ENCODE measurements at regions not wholly inside any gene's neighbourhood (a gene's known extent, or its start where the extent isn't known, plus 50 kb on each side); places are given as distances from the start of the nearest gene placed in this dataset.
"Not testable (repeated sequence)": the region's sequence is repeated elsewhere in the genome, so short reads cannot be mapped to it uniquely, and the experiment has no call there.

DNA sequence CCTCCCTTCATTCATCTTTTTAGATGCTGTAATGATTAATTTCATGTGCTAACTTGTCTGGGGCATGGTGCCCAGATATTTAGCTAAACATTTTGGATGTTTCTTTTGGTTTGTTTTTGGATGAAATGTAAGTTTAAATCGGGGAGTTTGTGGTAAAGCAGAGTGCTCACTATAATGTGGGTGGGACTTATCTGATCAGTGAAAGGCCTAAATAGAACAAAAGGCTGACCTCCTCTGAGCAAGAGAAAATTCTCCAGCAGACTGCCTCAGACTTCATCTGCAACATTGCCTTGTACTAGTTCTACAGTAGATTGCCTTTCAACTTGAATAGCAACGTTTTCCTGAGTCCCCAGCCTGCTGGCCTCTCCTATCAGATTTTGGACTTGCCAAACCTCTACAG, 183.6 kb downstream of the S1PR1 start:
- DNase-seq (ENCODE audit: low spot score) = no peak

DNA sequence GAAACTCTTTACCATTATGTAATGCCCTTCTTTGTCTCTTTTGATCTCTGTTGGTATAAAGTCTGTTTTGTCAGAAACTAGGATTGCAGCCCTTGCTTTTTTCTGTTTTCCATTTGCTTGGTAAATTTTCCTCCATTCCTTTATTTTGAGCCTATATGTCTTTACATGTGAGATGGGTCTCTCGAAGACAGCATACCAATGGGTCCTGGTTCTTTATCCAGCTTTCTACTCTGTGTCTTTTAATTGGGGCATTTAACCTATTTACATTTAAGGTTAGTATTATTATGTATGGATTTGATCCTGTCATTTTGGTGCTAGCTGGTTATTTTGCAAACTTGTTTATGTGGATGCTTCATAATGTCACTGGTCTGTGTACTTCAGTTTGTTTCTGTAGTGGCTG, 191.3 kb downstream of the S1PR1 start:
- DNase-seq (ENCODE audit: low spot score) = not testable (repeated sequence)

DNA sequence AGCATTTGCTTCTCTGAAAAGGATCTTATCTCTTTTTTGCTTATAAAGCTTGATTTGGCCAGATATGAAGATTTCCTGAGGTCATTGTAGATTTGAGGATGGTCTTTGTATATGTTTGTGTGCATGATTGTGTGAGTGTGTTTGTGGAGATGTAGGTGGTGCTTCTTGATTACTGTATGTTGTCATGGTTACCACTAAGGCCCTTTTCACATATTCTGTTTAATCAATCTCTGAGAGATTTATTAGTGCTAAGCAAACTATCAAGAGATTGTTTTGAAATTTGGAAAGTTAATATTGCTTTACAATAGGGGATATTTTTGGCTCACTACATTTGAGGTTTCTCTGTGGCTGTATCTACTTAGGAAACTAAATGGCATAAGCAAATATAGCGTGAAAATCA, 191.7 kb downstream of the S1PR1 start:
- DNase-seq (ENCODE audit: low spot score) = no peak

DNA sequence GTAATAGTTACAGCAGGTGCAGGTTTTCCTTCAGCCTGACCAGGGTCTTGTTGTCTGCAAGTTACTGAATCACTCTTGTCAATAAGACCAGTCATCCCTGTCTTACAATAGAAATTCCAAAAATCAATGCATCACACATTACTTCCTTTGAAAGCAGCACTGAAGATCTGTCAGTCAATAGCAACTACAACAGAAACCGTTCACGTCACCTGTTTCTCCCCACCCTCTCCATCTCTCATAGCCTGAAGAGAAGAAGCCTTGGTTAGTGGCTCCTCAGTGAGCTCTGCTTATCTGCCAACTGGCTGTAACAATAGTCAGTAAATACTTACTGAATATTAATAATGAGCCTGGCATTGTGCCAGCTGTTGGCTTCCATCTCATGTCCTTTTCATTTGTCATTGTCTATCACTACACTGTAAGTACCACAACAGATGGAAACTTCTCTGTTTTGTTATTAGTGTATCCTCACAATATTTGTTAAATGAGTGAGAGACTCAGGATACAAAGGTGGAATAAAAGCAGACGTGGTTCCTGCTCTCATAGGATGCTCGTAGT, 195.2 kb downstream of the S1PR1 start:
- DNase-seq (ENCODE audit: low spot score) = no peak

DNA sequence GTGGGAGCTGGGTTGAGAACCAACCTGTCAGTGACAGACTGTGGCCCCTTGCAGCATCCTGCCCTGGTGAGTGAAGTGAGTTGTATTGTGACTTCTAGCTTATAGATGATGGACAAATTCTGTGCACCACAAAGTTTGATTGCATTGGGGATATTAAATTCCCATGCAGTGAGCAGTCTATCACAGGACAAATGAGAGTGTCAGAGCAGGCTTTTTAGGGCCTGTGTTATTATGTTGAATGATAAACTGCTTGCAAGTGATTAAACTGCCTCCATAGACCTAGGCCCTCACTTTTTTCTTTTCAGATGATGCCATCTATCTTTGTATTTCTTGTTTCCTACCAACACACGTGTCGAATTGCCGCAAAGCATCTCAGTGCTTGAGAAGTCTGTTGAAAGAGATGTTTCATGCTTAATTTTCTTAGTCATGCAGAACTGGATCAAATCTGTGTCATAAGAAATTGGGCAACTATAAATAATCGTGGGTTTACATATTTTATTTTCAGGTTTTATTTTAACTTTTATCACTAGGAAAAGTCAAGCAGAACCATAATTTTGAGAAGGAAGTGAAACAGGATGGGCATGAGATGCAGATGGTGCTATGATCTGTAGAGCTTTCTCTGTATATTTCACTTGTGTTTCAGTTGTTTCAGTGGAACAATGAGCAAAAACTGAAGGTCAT, 199.2 kb downstream of the S1PR1 start:
- DNase-seq (ENCODE audit: low spot score) = no peak

DNA sequence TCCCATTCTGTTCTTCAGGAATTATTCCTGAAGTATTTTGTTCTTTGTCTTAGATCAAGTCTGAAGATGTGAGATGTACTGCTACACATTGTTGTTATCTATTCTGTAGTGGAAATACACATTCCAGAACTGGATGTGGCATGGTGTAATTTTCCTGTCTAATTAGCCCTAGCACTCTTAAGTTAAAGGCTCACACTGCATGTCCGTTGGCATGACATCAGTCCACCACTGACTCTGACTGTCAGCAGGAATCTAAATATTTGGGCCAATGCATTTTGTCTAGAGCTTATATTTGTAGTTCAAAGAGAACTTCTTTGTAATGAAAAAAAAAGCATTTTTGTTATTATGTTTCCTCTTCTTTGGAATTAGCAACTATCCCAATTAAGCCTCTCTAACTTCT, 201.0 kb downstream of the S1PR1 start:
- no peak for DNase-seq (ENCODE audit: low spot score)

DNA sequence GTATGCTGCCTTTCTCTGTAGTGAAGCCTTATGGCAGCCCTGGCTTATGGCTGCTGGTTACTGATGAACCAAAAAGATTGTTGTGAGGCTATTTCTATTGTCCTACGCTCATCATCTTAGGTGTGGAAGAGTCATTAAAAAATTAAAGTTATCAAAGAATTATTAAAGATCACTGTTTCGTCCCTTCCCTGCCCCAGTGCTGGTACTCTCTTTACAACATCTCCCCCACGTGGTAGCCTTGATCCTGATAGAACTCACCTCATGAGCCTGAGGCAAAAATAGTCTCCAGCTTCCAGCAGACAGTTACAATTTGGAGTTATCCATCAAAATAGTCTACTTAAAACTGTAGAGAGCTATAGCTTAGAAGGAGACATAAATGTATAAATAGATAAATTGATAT, 201.5 kb downstream of the S1PR1 start:
- DNase-seq (ENCODE audit: low spot score) = peak; percentile 6

DNA sequence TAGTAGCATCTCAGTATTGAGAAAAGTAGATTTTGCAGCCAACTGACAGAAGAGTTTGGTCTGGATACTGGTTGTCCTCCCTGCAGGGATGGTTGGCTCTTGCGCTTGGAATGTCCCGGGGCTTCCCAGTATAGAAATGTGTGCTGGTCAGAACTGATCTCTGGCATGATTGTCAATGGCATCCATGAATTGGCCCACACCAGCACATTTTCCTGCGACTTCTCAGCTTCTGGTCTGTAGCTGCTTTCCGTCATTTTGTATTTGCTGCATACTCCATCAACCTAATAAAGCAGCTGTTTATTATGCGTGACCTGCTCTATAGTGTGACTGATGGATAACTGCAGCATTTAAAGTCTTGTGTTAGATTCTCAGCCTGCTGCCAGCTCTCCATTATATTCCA, 203.7 kb downstream of the S1PR1 start:
- no peak for DNase-seq (ENCODE audit: low spot score)

DNA sequence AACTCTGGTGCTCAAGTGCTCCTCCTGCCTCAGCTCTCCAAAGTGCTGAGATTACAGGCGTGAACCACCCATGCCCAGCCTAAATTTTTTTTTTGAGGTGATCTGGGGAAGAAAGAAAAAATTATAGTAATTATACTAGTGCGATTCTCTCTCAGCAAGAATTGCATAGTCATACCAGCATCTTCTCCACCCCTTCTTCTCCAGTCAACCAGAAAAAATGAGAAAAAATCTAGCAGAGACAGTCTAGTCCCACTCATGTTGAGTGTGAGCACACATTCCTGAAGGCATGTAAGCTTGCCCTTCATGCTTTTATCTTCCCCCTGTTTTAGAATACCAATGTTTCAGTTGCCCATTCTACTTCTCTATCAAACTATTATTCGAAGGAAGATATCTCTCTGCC, 207.6 kb downstream of the S1PR1 start:
- DNase-seq (ENCODE audit: low spot score) = no peak

DNA sequence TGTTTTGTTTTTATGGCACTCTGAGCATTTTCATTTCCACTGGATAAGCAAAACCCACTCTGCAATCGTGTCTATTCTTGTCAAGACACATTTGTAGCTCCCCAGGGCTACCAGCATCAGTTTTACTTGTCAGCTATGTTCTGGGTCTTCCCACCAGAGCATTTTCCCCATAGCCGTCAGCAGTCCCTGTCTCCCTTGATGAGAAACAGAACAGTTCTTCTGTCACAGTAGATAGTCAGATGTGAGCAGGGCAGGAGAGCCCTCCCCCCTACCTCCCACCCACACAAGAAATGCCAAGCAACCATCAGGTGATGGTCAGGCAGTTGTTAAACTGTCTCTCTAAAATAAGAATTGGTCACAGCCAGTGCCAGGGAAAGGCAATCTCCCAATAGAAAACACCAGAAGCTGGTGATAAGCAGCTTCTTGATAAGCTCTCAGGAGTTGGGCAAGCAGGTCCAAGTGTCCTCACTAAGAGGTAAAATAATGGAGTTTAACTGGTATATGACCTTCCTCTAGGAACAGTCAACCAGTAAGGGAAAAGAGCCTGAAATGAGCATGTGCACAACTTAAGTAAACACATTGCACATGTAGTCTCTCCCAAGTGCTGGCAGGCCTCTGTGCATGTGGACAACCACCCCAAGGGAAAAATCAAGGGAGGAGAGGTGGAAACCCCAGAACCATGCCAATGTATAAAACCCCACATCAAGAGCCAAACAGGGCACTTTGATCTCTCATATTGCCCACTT, 208.2 kb downstream of the S1PR1 start:
- no peak for DNase-seq (ENCODE audit: low spot score)

DNA sequence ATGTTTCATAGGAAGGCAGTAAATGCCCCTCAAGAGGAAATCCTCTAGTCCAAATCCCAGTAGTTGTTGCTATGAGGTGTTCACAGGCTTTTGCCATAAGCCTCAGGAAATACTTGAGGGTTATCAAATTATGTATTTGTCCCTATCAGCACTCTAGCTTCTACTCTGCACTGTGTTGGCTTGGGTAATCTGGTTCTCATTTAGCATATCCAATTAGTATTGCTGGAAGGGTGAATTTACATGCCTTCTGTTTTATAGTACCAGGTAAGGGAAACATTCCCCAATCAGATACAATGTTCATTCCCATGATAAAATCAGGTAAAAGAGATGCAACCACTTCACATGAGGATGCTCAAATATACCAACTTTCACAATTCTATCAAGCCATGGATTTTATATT, 211.2 kb downstream of the S1PR1 start:
- DNase-seq (ENCODE audit: low spot score) = no peak

DNA sequence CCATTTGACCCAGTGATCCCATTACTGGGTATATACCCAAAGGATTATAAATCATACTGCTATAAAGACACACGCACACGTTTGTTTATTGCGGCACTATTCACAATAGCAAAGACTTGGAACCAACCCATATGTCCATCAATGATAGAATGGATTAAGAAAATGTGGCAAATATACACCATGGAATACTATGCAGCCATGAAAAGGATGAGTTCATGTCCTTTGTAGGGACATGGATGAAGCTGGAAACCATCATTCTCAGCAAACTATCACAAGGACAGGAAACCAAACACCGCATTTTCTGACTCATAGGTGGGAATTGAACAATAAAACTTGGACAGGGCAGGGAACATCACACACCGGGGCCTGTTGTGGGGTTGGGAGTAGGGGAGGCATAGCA, 213.9 kb downstream of the S1PR1 start:
- not testable (repeated sequence) for DNase-seq (ENCODE audit: low spot score)

DNA sequence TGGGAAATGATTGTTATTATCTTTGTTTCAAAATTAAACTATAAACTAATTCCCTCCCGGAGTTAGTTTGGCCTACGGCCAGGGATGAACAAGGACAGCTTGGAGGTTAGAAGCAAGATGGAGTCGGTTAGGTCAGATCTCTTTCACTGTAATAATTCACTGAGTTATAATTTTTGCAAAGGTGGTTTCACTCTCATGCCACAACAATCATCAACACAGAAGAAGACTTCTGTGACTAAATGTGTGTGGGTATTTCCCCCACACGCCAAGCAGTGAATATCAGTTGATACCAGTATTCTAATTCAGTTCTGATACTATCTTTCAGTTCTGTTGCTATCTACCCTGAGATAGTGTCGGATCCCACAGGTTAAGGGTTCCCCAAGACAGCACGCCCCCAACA, 215.1 kb downstream of the S1PR1 start:
- no peak for DNase-seq (ENCODE audit: low spot score)

DNA sequence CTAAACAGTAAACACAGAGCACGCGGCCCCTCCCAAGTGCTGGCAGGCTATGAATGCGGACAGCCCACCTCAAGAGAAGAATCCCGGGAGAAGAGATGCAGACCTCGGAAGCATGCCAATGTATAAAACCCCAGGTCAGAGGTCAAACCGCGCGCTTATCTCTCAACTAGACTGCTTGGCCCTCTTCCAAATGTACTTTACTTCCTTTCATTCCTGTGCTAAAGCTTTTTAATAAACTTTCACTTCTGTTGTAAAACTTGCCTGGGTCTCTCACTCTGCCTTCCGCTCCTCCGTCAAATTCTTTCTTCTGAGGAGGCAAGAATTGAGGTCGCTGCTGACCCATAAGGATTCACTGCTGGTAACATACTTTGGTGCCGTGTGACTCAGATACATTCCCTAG, 216.0 kb downstream of the S1PR1 start:
- DNase-seq (ENCODE audit: low spot score) = no peak

DNA sequence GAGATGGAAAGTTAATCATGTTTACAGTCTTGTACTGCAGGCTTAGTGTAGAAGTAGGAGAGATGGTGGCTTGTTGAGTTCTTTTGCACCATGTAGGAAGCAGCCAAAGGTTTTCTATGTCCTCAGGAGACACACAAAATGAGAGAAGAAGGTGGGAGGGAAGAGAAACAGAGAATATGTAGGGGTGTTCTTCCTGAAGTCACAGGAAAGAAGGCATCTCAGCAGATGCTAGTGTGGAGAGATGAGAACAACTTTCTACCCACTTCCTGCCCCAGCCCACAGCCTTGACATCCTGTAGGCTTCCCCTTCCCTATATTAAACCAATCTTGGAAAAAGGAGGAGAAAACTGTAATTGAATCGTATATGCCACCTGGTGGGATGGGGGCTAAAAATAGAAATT, 217.0 kb downstream of the S1PR1 start:
- DNase-seq (ENCODE audit: low spot score) = no peak

DNA sequence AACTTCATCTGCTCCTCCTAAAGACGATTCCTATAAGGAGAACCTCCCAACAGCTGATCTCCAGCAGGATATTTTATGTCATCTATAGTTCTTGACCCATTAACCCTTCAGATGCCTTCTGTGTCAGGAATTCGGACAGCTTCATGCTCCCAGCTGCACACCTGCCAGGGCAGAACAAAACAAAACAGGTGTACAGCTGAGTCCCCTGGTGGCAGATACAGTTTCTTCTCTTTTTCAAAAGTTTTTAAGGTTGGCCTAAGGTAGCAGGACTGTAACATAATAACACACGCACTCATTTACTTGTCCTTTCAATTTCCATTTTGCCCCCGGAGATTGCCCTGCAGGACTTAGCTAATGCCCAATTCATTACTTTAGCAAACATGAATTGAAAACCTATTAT, 218.3 kb downstream of the S1PR1 start:
- no peak for DNase-seq (ENCODE audit: low spot score)

DNA sequence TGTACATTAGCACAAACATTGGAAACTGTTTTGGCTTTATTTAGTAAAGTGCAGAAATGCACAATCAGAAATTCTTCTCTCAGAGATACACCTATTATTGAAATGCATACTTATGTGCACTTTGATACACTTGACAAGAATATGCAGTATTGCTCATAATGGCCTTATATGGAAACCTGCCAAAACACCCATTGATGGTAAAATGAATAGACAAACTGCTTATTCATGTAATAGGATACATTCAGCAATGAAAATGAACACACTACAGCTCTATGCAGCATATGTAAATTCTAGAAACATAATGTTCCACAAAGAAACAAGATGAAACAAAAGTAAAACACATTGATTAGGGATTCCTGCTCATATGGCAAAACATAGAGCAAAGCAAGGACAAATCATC, 223.9 kb downstream of the S1PR1 start:
- DNase-seq (ENCODE audit: low spot score) = no peak

DNA sequence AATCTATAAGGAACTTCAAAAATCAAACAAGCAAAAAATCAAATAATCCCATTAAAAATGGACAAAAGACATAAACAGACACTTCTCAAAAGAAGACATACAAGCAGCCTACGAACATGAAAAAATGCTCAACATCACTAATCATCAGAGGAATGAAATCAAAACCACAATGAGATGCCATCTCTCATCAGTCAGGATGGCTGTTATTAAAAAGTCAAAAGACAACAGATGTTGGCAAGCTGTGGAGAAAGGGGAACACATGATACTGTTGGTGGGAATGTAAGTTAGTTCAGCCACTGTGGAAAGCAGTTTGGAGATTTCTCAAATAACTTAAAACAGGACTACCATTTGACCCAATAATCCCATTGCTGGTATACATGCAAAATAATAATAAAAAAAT, 226.4 kb downstream of the S1PR1 start:
- no peak for DNase-seq (ENCODE audit: low spot score)

DNA sequence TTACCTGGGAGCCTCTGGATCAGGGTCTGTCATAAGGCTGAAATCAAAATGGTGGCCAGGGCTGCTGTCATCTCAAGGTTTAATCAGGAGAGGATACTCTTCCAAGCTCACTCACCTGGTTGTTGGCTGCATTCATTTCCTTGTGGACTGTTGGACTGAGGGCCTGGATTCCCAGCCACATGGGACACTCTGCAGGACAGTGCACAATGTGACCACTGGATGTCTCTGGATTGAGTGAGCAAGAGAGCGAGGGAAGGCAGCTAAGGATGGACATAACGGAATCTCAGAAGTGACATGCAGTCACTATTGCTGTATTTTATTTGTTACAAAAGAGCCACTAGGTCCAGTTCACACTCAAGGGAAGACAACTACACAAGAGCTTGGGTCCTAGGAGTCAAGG, 229.1 kb downstream of the S1PR1 start:
- DNase-seq (ENCODE audit: low spot score) = no peak

DNA sequence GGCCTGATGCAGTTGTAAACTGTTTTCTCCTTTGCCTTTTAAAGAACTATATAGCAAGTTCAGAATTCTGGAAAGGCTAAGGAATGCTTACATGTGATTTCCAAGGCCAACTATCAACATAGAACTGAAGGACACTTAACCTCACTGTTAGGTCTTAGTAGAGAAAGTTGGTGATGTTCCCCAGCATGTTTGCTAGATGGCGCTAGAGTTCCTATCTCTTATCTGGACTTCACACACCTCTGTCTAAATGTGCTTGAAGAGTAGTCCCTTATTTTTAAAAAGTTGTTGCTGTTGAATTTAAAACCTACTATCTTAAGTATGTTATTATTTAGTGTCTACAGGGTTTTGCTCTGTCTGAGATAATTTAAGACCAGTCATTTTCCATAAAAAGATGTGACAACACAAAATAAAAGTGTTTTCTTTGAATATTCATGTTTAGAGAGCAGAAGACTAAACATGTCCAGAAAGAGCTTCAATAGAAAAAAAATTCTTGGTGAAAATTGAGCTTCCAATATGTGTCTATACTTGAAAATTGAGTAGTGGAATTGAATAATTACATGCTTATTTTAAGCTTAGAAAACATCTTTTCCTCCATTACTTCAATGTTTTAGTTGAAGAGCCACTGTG, 237.3 kb downstream of the S1PR1 start:
- DNase-seq (ENCODE audit: low spot score) = no peak

DNA sequence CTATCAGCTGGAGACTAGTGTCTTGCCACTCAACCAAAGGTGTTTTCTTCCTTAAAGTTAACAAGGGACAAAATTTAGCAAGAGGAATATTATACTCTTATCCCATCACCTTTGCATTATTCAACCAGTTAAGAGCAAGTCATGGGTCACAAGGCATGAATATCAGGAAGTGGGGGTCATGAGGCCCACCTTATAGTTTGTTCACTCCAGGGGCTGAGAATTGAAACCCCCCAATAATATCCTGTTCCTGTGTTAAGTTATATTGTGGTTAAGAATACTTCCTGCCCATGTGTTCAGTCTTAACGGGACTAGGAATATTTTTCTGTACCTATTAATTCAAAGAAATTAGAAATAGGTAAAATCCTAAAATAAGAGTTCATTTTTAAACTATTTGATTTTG, 239.7 kb downstream of the S1PR1 start:
- DNase-seq (ENCODE audit: low spot score) = no peak

DNA sequence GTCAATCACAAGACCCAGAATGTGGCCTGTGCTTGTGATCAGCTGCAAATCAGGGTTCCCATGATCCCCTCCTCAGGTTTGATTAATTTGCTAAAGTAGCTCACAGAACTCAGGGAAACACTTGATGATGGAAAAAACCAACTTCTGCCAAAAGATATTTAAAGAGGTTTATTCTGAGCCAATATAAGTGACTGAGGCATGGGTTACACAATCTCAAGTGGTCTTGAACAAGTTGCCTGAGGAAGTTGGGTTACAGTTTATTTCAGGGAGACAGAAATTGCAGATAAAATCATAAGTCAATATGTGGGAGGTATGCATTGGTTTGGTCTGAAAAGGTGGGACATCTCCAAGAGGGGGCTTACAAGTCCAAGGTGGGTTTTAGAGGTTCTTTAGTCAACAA, 243.1 kb downstream of the S1PR1 start:
- DNase-seq (ENCODE audit: low spot score) = no peak

DNA sequence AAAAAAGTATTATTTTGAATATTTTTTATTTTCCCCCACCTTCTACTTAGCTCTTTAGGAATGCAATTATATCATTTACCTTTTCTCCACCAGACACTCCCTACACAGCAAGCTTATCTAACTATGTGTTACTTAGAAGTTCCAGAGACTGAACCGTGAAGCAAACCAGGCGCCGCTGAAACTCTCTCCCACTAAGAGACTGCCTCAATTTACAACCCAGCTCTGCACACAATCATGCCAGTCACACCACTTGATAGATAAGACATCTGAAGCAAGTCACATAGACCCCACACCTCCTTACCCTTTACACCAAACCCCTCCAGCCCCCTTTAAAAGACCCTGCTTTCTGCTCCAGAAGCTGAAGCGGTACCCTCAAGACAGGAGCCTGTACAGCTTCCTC, 245.5 kb downstream of the S1PR1 start:
- no peak for DNase-seq (ENCODE audit: low spot score)
